ENCODE measurements at regions not wholly inside any gene's neighbourhood (a gene's known extent, or its start where the extent isn't known, plus 50 kb on each side); places are given as distances from the start of the nearest gene placed in this dataset.
A peak's percentile ranks its signal among the peaks of the same experiment; 100 is the strongest.

- TF ChIP-seq CREB1 (IDR thresholded peaks at IDR 0.05; ENCODE audit: low read depth) (no peak), REST (IDR thresholded peaks at IDR 0.05; ENCODE audit: low read depth) (no peak), EGR1 (IDR thresholded peaks at IDR 0.05) (no peak), RAD21 (IDR thresholded peaks at IDR 0.05; ENCODE audit: low read depth) (no peak), EP300 (IDR thresholded peaks at IDR 0.05; ENCODE audit: borderline replicate concordance) (no peak), TAF1 (IDR thresholded peaks at IDR 0.05; ENCODE audit: low read depth) (no peak), TCF12 (IDR thresholded peaks at IDR 0.05; ENCODE audit: low read depth) (no peak)
- TF ChIP-seq, protein P1, sequence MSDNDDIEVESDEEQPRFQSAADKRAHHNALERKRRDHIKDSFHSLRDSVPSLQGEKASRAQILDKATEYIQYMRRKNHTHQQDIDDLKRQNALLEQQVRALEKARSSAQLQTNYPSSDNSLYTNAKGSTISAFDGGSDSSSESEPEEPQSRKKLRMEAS (IDR thresholded peaks at IDR 0.05) = no peak
Measured at GRCh38 chr2:193876980-193877379, 1682.2 kb upstream of the TMEFF2 start.

DNA sequence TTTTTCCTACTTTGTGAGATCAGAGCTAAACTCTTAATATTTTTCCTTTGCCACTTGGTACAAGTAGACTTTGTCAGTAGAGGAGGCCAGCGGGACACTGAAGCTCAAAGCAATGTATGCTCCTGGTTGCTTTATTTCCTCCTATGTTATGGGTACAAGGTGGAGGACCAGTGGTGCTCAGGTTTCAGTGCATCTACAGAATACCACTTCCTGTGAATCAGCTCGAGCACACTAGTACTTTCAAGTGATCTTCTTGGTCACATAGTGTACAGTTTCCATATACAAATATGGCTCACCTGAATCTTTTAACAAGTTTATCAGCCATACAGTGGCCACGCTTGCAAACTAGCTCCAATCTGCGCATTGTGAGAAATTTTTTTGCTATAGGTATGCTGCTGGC is 1674.8 kb upstream of the TMEFF2 start:
- TF ChIP-seq TCF12 (IDR thresholded peaks at IDR 0.05; ENCODE audit: low read depth) = no peak
- no peak for TF ChIP-seq CREB1 (IDR thresholded peaks at IDR 0.05; ENCODE audit: low read depth)
- TF ChIP-seq RAD21 (IDR thresholded peaks at IDR 0.05; ENCODE audit: low read depth) = no peak
- TF ChIP-seq YY1 (IDR thresholded peaks at IDR 0.05; ENCODE audit: low read depth) = no peak
- TF ChIP-seq REST (IDR thresholded peaks at IDR 0.05; ENCODE audit: low read depth) = no peak
- TF ChIP-seq USF1 (IDR thresholded peaks at IDR 0.05) = no peak
- TF ChIP-seq EP300 (IDR thresholded peaks at IDR 0.05; ENCODE audit: borderline replicate concordance) = no peak

GRCh38 chr2:193868833-193869232 is 1674.1 kb upstream of the TMEFF2 start:
- no peak for TF ChIP-seq EP300 (IDR thresholded peaks at IDR 0.05; ENCODE audit: borderline replicate concordance)
- peak; percentile 79 for TF ChIP-seq NFIC (IDR thresholded peaks at IDR 0.05)

DNA sequence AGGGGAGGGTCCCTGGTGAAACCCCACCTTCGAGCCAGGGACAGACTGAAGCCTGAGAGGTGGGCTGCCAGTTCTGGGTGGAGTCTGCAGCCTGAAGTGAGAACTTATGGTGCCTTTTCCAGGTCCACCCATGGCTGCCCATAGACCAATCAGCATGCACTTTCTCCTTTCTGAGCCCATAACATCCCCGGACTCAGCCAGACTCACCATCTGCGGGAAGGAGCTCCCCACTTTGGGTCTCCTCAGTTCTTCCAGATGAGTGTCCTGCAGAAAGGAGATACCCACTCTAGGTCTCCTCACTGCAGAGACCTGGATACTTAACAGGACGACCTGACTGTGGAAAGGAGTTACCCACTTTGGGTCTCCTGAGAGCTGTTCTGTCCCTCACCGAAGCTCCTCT is 1673.4 kb upstream of the TMEFF2 start:
- TF ChIP-seq RAD21 (IDR thresholded peaks at IDR 0.05; ENCODE audit: low read depth) (no peak), TEAD4 (IDR thresholded peaks at IDR 0.05) (no peak), USF1 (IDR thresholded peaks at IDR 0.05) (no peak), NFIC (IDR thresholded peaks at IDR 0.05) (no peak), TCF12 (IDR thresholded peaks at IDR 0.05; ENCODE audit: low read depth) (no peak), CEBPB (IDR thresholded peaks at IDR 0.05) (no peak)
- TF ChIP-seq, protein P1 (IDR thresholded peaks at IDR 0.05) = no peak

GRCh38 chr2:193867454-193867853 is 1672.7 kb upstream of the TMEFF2 start:
- no peak for TF ChIP-seq NFIC (IDR thresholded peaks at IDR 0.05)
- no peak for TF ChIP-seq ZBTB7A (IDR thresholded peaks at IDR 0.05; ENCODE audit: low read depth)
- no peak for TF ChIP-seq CREB1 (IDR thresholded peaks at IDR 0.05; ENCODE audit: low read depth)
- TF ChIP-seq EGR1 (IDR thresholded peaks at IDR 0.05) = no peak
- TF ChIP-seq EP300 (IDR thresholded peaks at IDR 0.05; ENCODE audit: borderline replicate concordance) = no peak
- TF ChIP-seq TCF12 (IDR thresholded peaks at IDR 0.05; ENCODE audit: low read depth) = no peak
- no peak for TF ChIP-seq TAF1 (IDR thresholded peaks at IDR 0.05; ENCODE audit: low read depth)
- no peak for TF ChIP-seq FOXM1 (IDR thresholded peaks at IDR 0.05; ENCODE audit: borderline replicate concordance, low read depth)
- no peak for TF ChIP-seq TEAD4 (IDR thresholded peaks at IDR 0.05)
- TF ChIP-seq RAD21 (IDR thresholded peaks at IDR 0.05; ENCODE audit: low read depth) = no peak
- TF ChIP-seq REST (IDR thresholded peaks at IDR 0.05; ENCODE audit: low read depth) = no peak
